Duodenal mucosa (tissue), 2 donors: ENCODE measurements at regions not wholly inside any gene's neighbourhood (a gene's known extent, or its start where the extent isn't known, plus 50 kb on each side); places are given as distances from the start of the nearest gene placed in this dataset.

ENCODE experiments used
- H3K27ac ChIP-seq: one replicate; pipeline ENCODE4 v1.7.0; 2013; ENCODE audit warnings: low read depth, low read length
- H3K27me3 ChIP-seq, 2 donors: one replicate each; pipeline ENCODE4 v1.7.0; 2013; ENCODE audit warnings: low read length in 2 of 2, control low read depth in 1 of 2; ENCODE audit not compliant: insufficient read depth in 2 of 2, control insufficient read depth in 1 of 2
- H3K36me3 ChIP-seq, 2 donors: one replicate each; pipeline ENCODE4 v1.7.0; 2013; ENCODE audit warnings: low read length in 2 of 2, control low read depth in 1 of 2; ENCODE audit not compliant: insufficient read depth in 2 of 2, control insufficient read depth in 1 of 2
- H3K4me1 ChIP-seq, 2 donors: one replicate each; pipeline ENCODE4 v1.7.0; 2013; ENCODE audit warnings: low read length in 2 of 2, control low read depth in 1 of 2; ENCODE audit not compliant: insufficient read depth in 2 of 2, control insufficient read depth in 1 of 2
- H3K4me3 ChIP-seq, 2 donors: one replicate each; pipeline ENCODE4 v1.7.0; 2013; ENCODE audit warnings: low read length in 2 of 2, low read depth in 1 of 2
- H3K9ac ChIP-seq, 2 donors: one replicate each; pipeline ENCODE4 v1.7.0; 2013; ENCODE audit warnings: low read length in 2 of 2, low read depth in 1 of 2
- H3K9me3 ChIP-seq, 2 donors: one replicate each; pipeline ENCODE4 v1.7.0; 2013; ENCODE audit warnings: low read length in 2 of 2, control low read depth in 1 of 2; ENCODE audit not compliant: control insufficient read depth in 1 of 2

- no peak overlapping the region for H3K9ac ChIP-seq
- H3K4me1 ChIP-seq, result peaks cover 2 to 6% of the 10 kb centered on the region in 2 donors
- H3K4me3 ChIP-seq, result no peak overlapping the region
- no peak overlapping the region for H3K27ac ChIP-seq
- H3K9me3 ChIP-seq, result no peaks in the 10 kb centered on the region
- H3K36me3 ChIP-seq, result no peaks in the 10 kb centered on the region
- no peaks in the 10 kb centered on the region for H3K27me3 ChIP-seq
Observed at GRCh38 chr13:50589139-50589538, 254.4 kb downstream of the DLEU7 start.

- peaks cover 5 to 9% of the 10 kb centered on the region in 2 donors for H3K4me1 ChIP-seq
- H3K9me3 ChIP-seq, result no peaks in the 10 kb centered on the region
- no peaks in the 10 kb centered on the region for H3K36me3 ChIP-seq
- H3K27ac ChIP-seq, result no peak overlapping the region
- no peak overlapping the region for H3K4me3 ChIP-seq
- no peak overlapping the region for H3K9ac ChIP-seq
- H3K27me3 ChIP-seq, result no peaks in the 10 kb centered on the region
Observed at GRCh38 chr13:50589651-50590054, 253.8 kb downstream of the DLEU7 start.

GRCh38 chr13:50592412-50593155 is 250.9 kb downstream of the DLEU7 start:
- no peaks in the 10 kb centered on the region for H3K36me3 ChIP-seq
- no peak overlapping the region for H3K4me3 ChIP-seq
- peaks cover 13% of the 10 kb centered on the region in 2 donors for H3K4me1 ChIP-seq
- H3K9me3 ChIP-seq, result no peaks in the 10 kb centered on the region
- H3K9ac ChIP-seq, result no peak overlapping the region
- H3K27ac ChIP-seq, result no peak overlapping the region
- no peaks in the 10 kb centered on the region for H3K27me3 ChIP-seq

- Histone ChIP-seq H3K4me1 (peaks cover 13% of the 10 kb centered on the region in 2 donors), H3K27ac (no peak overlapping the region), H3K36me3 (no peaks in the 10 kb centered on the region), H3K27me3 (no peaks in the 10 kb centered on the region), H3K9me3 (no peaks in the 10 kb centered on the region), H3K9ac (no peak overlapping the region), H3K4me3 (no peak overlapping the region)
Observed at GRCh38 chr13:50593207-50593606, 250.3 kb downstream of the DLEU7 start.

- Histone ChIP-seq H3K9ac (no peak overlapping the region), H3K27ac (no peak overlapping the region), H3K27me3 (no peaks in the 10 kb centered on the region)
Observed at GRCh38 chr13:50594276-50595051, 249.0 kb downstream of the DLEU7 start.

GRCh38 chr13:50595196-50595595 is 248.3 kb downstream of the DLEU7 start:
- H3K4me3 ChIP-seq, result peak overlapping the region in 1 of 2 donors; percentile 15
- no peaks in the 10 kb centered on the region for H3K36me3 ChIP-seq
- H3K9me3 ChIP-seq, result no peaks in the 10 kb centered on the region
- H3K27me3 ChIP-seq, result no peaks in the 10 kb centered on the region
- peaks cover 13% of the 10 kb centered on the region in 2 donors for H3K4me1 ChIP-seq
- no peak overlapping the region for H3K27ac ChIP-seq
- no peak overlapping the region for H3K9ac ChIP-seq

More at GRCh38 chr13:50594276-50595051, 249.0 kb downstream of the DLEU7 start:
- Histone ChIP-seq H3K9me3 (no peaks in the 10 kb centered on the region), H3K4me1 (peaks cover 13% of the 10 kb centered on the region in 2 donors), H3K4me3 (peak overlapping the region; percentile 9 to 15), H3K36me3 (no peaks in the 10 kb centered on the region)

GRCh38 chr13:50596156-50596555 is 247.3 kb downstream of the DLEU7 start:
- no peaks in the 10 kb centered on the region for H3K36me3 ChIP-seq
- peaks cover 13% of the 10 kb centered on the region in 2 donors for H3K4me1 ChIP-seq
- H3K27me3 ChIP-seq, result no peaks in the 10 kb centered on the region
- no peak overlapping the region for H3K27ac ChIP-seq
- no peak overlapping the region for H3K4me3 ChIP-seq
- H3K9ac ChIP-seq, result no peak overlapping the region
- H3K9me3 ChIP-seq, result no peaks in the 10 kb centered on the region

GRCh38 chr13:50596776-50597203 is 246.7 kb downstream of the DLEU7 start:
- Histone ChIP-seq H3K4me1 (peaks cover 13% of the 10 kb centered on the region in 2 donors), H3K27ac (no peak overlapping the region), H3K27me3 (no peaks in the 10 kb centered on the region), H3K9ac (no peak overlapping the region), H3K4me3 (no peak overlapping the region), H3K9me3 (no peaks in the 10 kb centered on the region), H3K36me3 (no peaks in the 10 kb centered on the region)

- H3K9ac ChIP-seq, result no peak overlapping the region
- no peaks in the 10 kb centered on the region for H3K27me3 ChIP-seq
- H3K36me3 ChIP-seq, result no peaks in the 10 kb centered on the region
- H3K27ac ChIP-seq, result no peak overlapping the region
- H3K9me3 ChIP-seq, result no peaks in the 10 kb centered on the region
- peaks cover 13% of the 10 kb centered on the region in 2 donors for H3K4me1 ChIP-seq
- no peak overlapping the region for H3K4me3 ChIP-seq
Observed at GRCh38 chr13:50598338-50598737, 245.2 kb downstream of the DLEU7 start.

- no peak overlapping the region for H3K4me3 ChIP-seq
- no peaks in the 10 kb centered on the region for H3K9me3 ChIP-seq
- no peak overlapping the region for H3K27ac ChIP-seq
- peaks cover 8 to 11% of the 10 kb centered on the region in 2 donors for H3K4me1 ChIP-seq
- H3K27me3 ChIP-seq, result no peaks in the 10 kb centered on the region
- no peaks in the 10 kb centered on the region for H3K36me3 ChIP-seq
- no peak overlapping the region for H3K9ac ChIP-seq
Observed at GRCh38 chr13:50599046-50599445, 244.4 kb downstream of the DLEU7 start.
